ENCODE measurements at regions not wholly inside any gene's neighbourhood (a gene's known extent, or its start where the extent isn't known, plus 50 kb on each side); places are given as distances from the start of the nearest gene placed in this dataset.

GRCh38 chr5:161086461-161086860, 234.4 kb upstream of the ATP10B start:
- Histone ChIP-seq H3K27me3 (ENCODE audit: insufficient read depth, low read length) (no peaks in the 10 kb centered on the region), H3K4me2 (ENCODE audit: low read length) (no peak overlapping the region), H3K4me1 (ENCODE audit: control insufficient read depth in 1 of 2, insufficient read depth in 2 of 2, low read length in 2 of 2) (no peaks in the 10 kb centered on the region), H3K4me3 (replicated peaks in 1 of 2; ENCODE audit: low read depth in 1 of 2, low read length in 2 of 2) (no peak overlapping the region), H3K36me3 (ENCODE audit: control insufficient read depth in 1 of 2, insufficient read depth in 2 of 2, low read length in 2 of 2) (no peaks in the 10 kb centered on the region), H2AFZ (ENCODE audit: low read depth, low read length, poor library complexity, severe bottlenecking) (no peak overlapping the region), H3K9me2 (ENCODE audit: insufficient read depth) (no peaks in the 10 kb centered on the region), H3K9ac (ENCODE audit: low read length) (no peak overlapping the region), H3K27ac (ENCODE audit: low read depth, low read length) (no peak overlapping the region), H3K9me3 (ENCODE audit: control insufficient read depth in 1 of 2, insufficient read depth in 1 of 2, low read depth in 1 of 2, low read length in 2 of 2) (no peaks in the 10 kb centered on the region; a peak in 1 of 4 replicates), H3K79me2 (ENCODE audit: insufficient read depth, low read length) (no peaks in the 10 kb centered on the region), H4K20me1 (ENCODE audit: insufficient read depth) (no peaks in the 10 kb centered on the region)
- DNase-seq (ENCODE audit: low read depth, low spot score) (no peak), ATAC-seq (no peak)
- POLR2A ChIA-PET = no interaction called here
- RAD21 ChIA-PET (ENCODE audit: low non-redundant PET in 1 of 2, low total read pairs in 2 of 2, uncharacterized antibody in 2 of 2, unreplicated experiment in 2 of 2) = no interaction called here
- BruUV-seq (replicated peaks) = no TSS peak
- no peak for TF ChIP-seq JUND (IDR thresholded peaks at IDR 0.05)
- no peak for TF ChIP-seq MAX (IDR thresholded peaks at IDR 0.05)
- no peak for TF ChIP-seq TCF7L2 (IDR thresholded peaks at IDR 0.05; ENCODE audit: borderline replicate concordance, extremely low read depth, insufficient read depth, insufficient read length)
- TF ChIP-seq POLR2A (IDR thresholded peaks at IDR 0.05; ENCODE audit: borderline replicate concordance, extremely low read depth, insufficient read depth, insufficient read length) = no peak
- no peak for TF ChIP-seq EZH2 (IDR thresholded peaks at IDR 0.05)
- TF ChIP-seq ATF3 (IDR thresholded peaks at IDR 0.05) = no peak
- no peak for TF ChIP-seq POLR2AphosphoS5 (IDR thresholded peaks at IDR 0.05; ENCODE audit: low read depth, low read length)
- TF ChIP-seq CBX3 (IDR thresholded peaks at IDR 0.05; ENCODE audit: low read depth) = no peak
- CTCF ChIA-PET = no interaction called here
- intact Hi-C loops (cut with micrococcal nuclease) = no loop called here

GRCh38 chr5:161085056-161085455, 233.0 kb upstream of the ATP10B start:
- Histone ChIP-seq H3K27ac (ENCODE audit: low read depth, low read length) (no peak overlapping the region), H3K9ac (ENCODE audit: low read length) (no peak overlapping the region), H3K79me2 (ENCODE audit: insufficient read depth, low read length) (no peaks in the 10 kb centered on the region), H3K4me2 (ENCODE audit: low read length) (no peak overlapping the region), H3K9me2 (ENCODE audit: insufficient read depth) (no peaks in the 10 kb centered on the region), H3K36me3 (ENCODE audit: control insufficient read depth in 1 of 2, insufficient read depth in 2 of 2, low read length in 2 of 2) (no peaks in the 10 kb centered on the region), H3K4me1 (ENCODE audit: control insufficient read depth in 1 of 2, insufficient read depth in 2 of 2, low read length in 2 of 2) (no peaks in the 10 kb centered on the region), H2AFZ (ENCODE audit: low read depth, low read length, poor library complexity, severe bottlenecking) (no peak overlapping the region), H3K9me3 (ENCODE audit: control insufficient read depth in 1 of 2, insufficient read depth in 1 of 2, low read depth in 1 of 2, low read length in 2 of 2) (no peaks in the 10 kb centered on the region; a peak in 1 of 4 replicates), H4K20me1 (ENCODE audit: insufficient read depth) (no peaks in the 10 kb centered on the region), H3K27me3 (ENCODE audit: insufficient read depth, low read length) (no peaks in the 10 kb centered on the region), H3K4me3 (replicated peaks in 1 of 2; ENCODE audit: low read depth in 1 of 2, low read length in 2 of 2) (no peak overlapping the region)
- DNase-seq (ENCODE audit: low read depth, low spot score) (no peak), ATAC-seq (no peak)
- CTCF ChIA-PET = no interaction called here
- RAD21 ChIA-PET (ENCODE audit: low non-redundant PET in 1 of 2, low total read pairs in 2 of 2, uncharacterized antibody in 2 of 2, unreplicated experiment in 2 of 2) = no interaction called here
- BruUV-seq (replicated peaks) = no TSS peak
- TF ChIP-seq RAD21 (IDR thresholded peaks at IDR 0.05; ENCODE audit: low read depth) = no peak
- TF ChIP-seq FOSL1 (IDR thresholded peaks at IDR 0.05; ENCODE audit: low read depth) = no peak
- no peak for TF ChIP-seq SIN3A (IDR thresholded peaks at IDR 0.05; ENCODE audit: low read depth)
- no peak for TF ChIP-seq CEBPB (IDR thresholded peaks at IDR 0.05; ENCODE audit: low read depth)
- no peak for TF ChIP-seq CBX3 (IDR thresholded peaks at IDR 0.05; ENCODE audit: low read depth)
- no peak for TF ChIP-seq EZH2phosphoT487 (IDR thresholded peaks at IDR 0.05; ENCODE audit: borderline replicate concordance)
- no peak for TF ChIP-seq TCF7L2 (IDR thresholded peaks at IDR 0.05; ENCODE audit: borderline replicate concordance, extremely low read depth, insufficient read depth, insufficient read length)
- no peak for TF ChIP-seq SRF (IDR thresholded peaks at IDR 0.05; ENCODE audit: low read depth)
- no peak for TF ChIP-seq CTCF (IDR thresholded peaks at IDR 0.05 in 2 of 3, conservative IDR thresholded peaks at IDR 0.05 in 1 of 3; ENCODE audit: borderline replicate concordance in 1 of 3, insufficient read depth in 1 of 3, low read depth in 2 of 3, low read length in 2 of 3)
- TF ChIP-seq MAX (IDR thresholded peaks at IDR 0.05) = no peak
- TF ChIP-seq ZNF274 (IDR thresholded peaks at IDR 0.05; ENCODE audit: low read depth, low read length) = no peak
- TF ChIP-seq POLR2AphosphoS5 (IDR thresholded peaks at IDR 0.05; ENCODE audit: low read depth, low read length) = no peak
- TF ChIP-seq JUND (IDR thresholded peaks at IDR 0.05) = no peak
- no peak for TF ChIP-seq ATF3 (IDR thresholded peaks at IDR 0.05)
- no peak for TF ChIP-seq ZFX (IDR thresholded peaks at IDR 0.05)
- intact Hi-C loops (cut with micrococcal nuclease) = no loop called here
- POLR2A ChIA-PET = no interaction called here

Data from HCT116 (cell line).